Astrocyte of the spinal cord (primary cell): ENCODE measurements at regions not wholly inside any gene's neighbourhood (a gene's known extent, or its start where the extent isn't known, plus 50 kb on each side); places are given as distances from the start of the nearest gene placed in this dataset.

Experiments
- DNase-seq: peaks from one replicate; pipeline ENCODE4 v3.0.0; 2011; ENCODE audit warnings: low read depth, low spot score
- H3K4me3 ChIP-seq: 2 replicates; pipeline ENCODE4 v1.5.1; 2011; ENCODE audit warnings: low read depth, mild to moderate bottlenecking, low read length, moderate library complexity
- CTCF ChIP-seq: IDR thresholded peaks from 2 replicates; pipeline ENCODE4 v1.5.1; 2012; ENCODE audit warnings: low read depth, mild to moderate bottlenecking, low read length, inconsistent platforms
- in situ Hi-C: cut with HindIII; loops from 2 replicates; pipeline ENCODE4 v1.10.0; 2017; ENCODE audit warnings: low sequenced_read_pairs

DNA sequence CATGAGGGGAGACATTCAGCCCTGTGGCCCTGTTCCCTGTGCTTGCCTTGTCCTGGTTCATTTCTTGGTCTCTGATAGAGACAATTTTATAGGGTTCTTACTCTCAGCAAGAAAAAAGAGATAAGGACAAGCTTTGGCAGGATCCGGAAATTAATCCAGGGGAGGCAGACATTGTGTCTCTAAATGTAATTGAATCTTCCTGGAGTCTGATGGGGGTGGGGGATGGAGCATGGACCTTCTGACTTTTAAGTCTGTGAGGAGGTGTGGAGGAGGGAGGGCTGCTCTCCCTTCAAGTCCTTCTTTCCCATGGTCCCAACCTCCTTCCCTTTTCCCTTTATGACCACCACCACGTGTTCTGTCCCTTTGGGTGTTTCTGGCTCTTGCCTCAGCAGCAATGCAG lies 512.7 kb downstream of the DHX35 start:
- no peak for TF ChIP-seq CTCF
- in situ Hi-C loops, result no loop called here
- H3K4me3 ChIP-seq, result no peak overlapping the region
- DNase-seq, result no peak

DNA sequence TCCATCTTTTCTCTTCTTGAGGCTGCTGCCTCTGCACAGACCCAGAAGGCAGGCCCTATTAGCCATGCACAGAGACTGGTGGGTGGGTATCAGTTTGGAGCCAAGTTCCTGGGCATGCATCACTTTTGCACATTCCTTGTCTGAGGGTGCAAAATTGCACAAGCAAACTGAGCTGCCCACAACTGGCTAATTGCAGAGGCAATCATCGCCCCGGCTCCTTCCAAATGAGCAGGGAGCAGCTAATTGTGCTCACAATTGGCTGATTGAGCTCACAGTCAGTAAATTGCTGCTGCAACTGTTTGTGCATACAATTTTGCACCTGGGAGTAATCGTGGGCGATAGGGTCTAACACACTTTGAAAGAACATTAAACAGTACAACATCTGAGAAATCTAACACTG lies 511.4 kb downstream of the DHX35 start:
- in situ Hi-C loops, result no loop called here
- no peak for DNase-seq
- TF ChIP-seq CTCF, result no peak
- no peak overlapping the region for H3K4me3 ChIP-seq

- TF ChIP-seq CTCF, result no peak
- no peak for DNase-seq
- in situ Hi-C loops, result no loop called here
- H3K4me3 ChIP-seq, result no peak overlapping the region
Observed at GRCh38 chr20:39468703-39469102, 506.6 kb downstream of the DHX35 start.

DNA sequence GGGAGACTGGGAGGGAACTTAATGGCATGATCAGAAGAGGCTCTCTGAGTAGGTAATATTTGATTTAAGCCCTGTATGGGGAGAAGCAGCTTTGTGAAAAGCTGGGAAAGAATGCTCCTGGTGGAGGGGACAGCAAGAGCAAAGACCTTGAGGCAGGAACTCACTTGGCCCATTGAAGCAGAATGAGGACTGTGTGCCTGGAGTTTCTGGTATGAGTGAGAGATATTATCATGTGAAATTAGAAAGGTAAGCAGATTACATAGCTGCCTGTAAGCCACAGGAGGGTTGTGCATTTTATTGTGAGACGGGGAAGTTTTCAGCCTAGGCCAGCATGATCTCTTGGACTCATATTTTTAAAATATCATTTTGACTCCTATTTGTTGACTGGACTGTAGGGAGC lies 502.1 kb downstream of the DHX35 start:
- DNase-seq, result no peak
- in situ Hi-C loops, result no loop called here
- TF ChIP-seq CTCF, result no peak
- no peak overlapping the region for H3K4me3 ChIP-seq

DNA sequence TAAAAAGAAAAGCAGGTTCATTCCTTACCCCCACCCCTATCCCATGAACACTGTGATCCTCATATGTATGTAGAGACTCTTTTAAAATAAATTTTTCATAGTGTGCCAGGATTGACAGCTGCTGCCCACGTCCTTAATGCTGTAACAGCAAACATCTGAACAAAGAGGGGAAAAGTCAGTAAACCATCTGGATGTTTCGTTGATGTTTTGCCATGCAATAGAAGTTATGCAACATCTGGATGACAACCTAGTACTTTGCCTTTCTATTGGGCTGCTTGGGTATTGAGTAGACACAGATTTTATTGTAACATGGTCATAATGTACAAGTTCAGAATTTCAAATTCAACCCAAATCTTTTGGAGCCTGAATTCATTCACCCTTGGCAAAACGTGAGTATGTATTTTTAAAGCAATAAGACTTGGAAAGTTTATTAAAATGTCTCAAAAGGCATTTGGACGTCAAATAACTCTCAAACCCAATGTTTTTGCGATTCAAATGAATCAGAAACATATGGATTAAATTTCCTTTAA lies 500.3 kb downstream of the DHX35 start:
- no peak for TF ChIP-seq CTCF
- DNase-seq, result no peak
- H3K4me3 ChIP-seq, result no peak overlapping the region
- in situ Hi-C loops, result no loop called here

GRCh38 chr20:39458452-39458851 lies 496.3 kb downstream of the DHX35 start:
- DNase-seq, result no peak
- TF ChIP-seq CTCF, result no peak
- in situ Hi-C loops, result no loop called here
- no peak overlapping the region for H3K4me3 ChIP-seq

DNA sequence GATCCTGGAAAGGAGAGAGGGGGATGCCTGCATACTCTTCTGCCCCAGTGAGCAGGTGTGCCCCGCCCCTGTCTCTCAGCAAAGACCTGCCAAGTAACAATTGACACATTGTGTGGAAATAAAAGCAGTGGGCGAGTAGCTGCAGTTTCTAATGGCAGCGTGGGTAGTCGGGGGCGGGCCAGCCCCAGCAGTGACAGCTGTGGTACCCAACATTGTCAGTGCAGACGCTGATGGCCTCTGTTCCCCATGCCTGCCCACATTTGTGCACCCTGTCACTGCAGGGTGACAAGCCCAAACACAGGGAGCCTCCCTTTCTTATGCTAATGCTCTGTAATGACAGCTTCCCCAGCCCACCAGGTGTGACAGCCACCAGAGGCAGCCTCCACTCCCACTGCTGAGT lies 491.7 kb downstream of the DHX35 start:
- DNase-seq, result no peak
- no peak overlapping the region for H3K4me3 ChIP-seq
- in situ Hi-C loops, result no loop called here
- no peak for TF ChIP-seq CTCF
